HG03378 (cell line): ENCODE measurements at regions not wholly inside any gene's neighbourhood (a gene's known extent, or its start where the extent isn't known, plus 50 kb on each side); places are given as distances from the start of the nearest gene placed in this dataset.
"Not testable (repeated sequence)": the region's sequence is repeated elsewhere in the genome, so short reads cannot be mapped to it uniquely, and the experiment has no call there.

ENCODE experiments used
- ATAC-seq: cut with Tn5 transposase; IDR thresholded peaks from one replicate; pipeline ENCODE4 v1.9.1; 2021; ENCODE audit warnings: mild to moderate bottlenecking, moderate library complexity; ENCODE audit not compliant: unreplicated experiment

- no peak for ATAC-seq
These were observed 115.1 kb downstream of the OTOR start for GRCh38 chr20:16863303-16863702.

GRCh38 chr20:16864069-16864468 lies 115.9 kb downstream of the OTOR start:
- ATAC-seq = no peak

GRCh38 chr20:16864963-16865362 lies 116.8 kb downstream of the OTOR start:
- no peak for ATAC-seq

GRCh38 chr20:16865406-16865805 lies 117.2 kb downstream of the OTOR start:
- no peak for ATAC-seq

- ATAC-seq = not testable (repeated sequence)
These were observed 125.0 kb downstream of the OTOR start for GRCh38 chr20:16873124-16873523.

- no peak for ATAC-seq
These were observed 128.9 kb downstream of the OTOR start for GRCh38 chr20:16877053-16877554.

- ATAC-seq = no peak
These were observed 137.6 kb downstream of the OTOR start for GRCh38 chr20:16885746-16886145.

- ATAC-seq = no peak
These were observed 150.3 kb downstream of the OTOR start for GRCh38 chr20:16898433-16898832.

GRCh38 chr20:16902662-16903061 lies 154.5 kb downstream of the OTOR start:
- ATAC-seq = no peak

GRCh38 chr20:16904751-16905150 lies 156.6 kb downstream of the OTOR start:
- no peak for ATAC-seq

GRCh38 chr20:16914277-16914676 lies 166.1 kb downstream of the OTOR start:
- ATAC-seq = no peak

GRCh38 chr20:16916165-16916564 lies 168.0 kb downstream of the OTOR start:
- ATAC-seq = no peak

- no peak for ATAC-seq
These were observed 169.5 kb downstream of the OTOR start for GRCh38 chr20:16917636-16918035.

GRCh38 chr20:16918366-16918765 lies 170.2 kb downstream of the OTOR start:
- no peak for ATAC-seq

GRCh38 chr20:16919841-16920240 lies 171.7 kb downstream of the OTOR start:
- ATAC-seq = no peak

GRCh38 chr20:16922834-16923233 lies 174.7 kb downstream of the OTOR start:
- no peak for ATAC-seq

- ATAC-seq = no peak
These were observed 178.7 kb downstream of the OTOR start for GRCh38 chr20:16926626-16927430.

GRCh38 chr20:16929756-16930155 lies 181.6 kb downstream of the OTOR start:
- no peak for ATAC-seq

- no peak for ATAC-seq
These were observed 182.5 kb downstream of the OTOR start for GRCh38 chr20:16930656-16931055.

- no peak for ATAC-seq
These were observed 190.9 kb downstream of the OTOR start for GRCh38 chr20:16939051-16939450.

GRCh38 chr20:16940701-16941100 lies 192.5 kb downstream of the OTOR start:
- ATAC-seq = no peak

- no peak for ATAC-seq
These were observed 193.9 kb downstream of the OTOR start for GRCh38 chr20:16942051-16942450.

- no peak for ATAC-seq
These were observed 194.6 kb downstream of the OTOR start for GRCh38 chr20:16942756-16943155.
